Chondrocyte (in vitro differentiated cells): ENCODE measurements at regions not wholly inside any gene's neighbourhood (a gene's known extent, or its start where the extent isn't known, plus 50 kb on each side); places are given as distances from the start of the nearest gene placed in this dataset.
"Not testable (repeated sequence)": the region's sequence is repeated elsewhere in the genome, so short reads cannot be mapped to it uniquely, and the experiment has no call there.

Experiments
- DNase-seq: peaks from one replicate; pipeline ENCODE4 v3.0.0; 2021; ENCODE audit warnings: mixed read lengths, low spot score
- H3K27ac Mint-ChIP-seq: one replicate; pipeline ENCODE4 v1.8.0; 2021; ENCODE audit warnings: mild to moderate bottlenecking, moderate library complexity, mixed read lengths; ENCODE audit not compliant: unreplicated experiment
- H3K27me3 Mint-ChIP-seq: 2 replicates; pipeline ENCODE4 v1.8.0; 2021; ENCODE audit warnings: low read depth, mixed read lengths
- H3K36me3 Mint-ChIP-seq: 2 replicates; pipeline ENCODE4 v1.8.0; 2021; ENCODE audit warnings: low read depth, mixed read lengths
- H3K4me1 Mint-ChIP-seq: 2 replicates; pipeline ENCODE4 v1.8.0; 2021; ENCODE audit warnings: low read depth, mild to moderate bottlenecking, mixed read lengths
- H3K4me3 Mint-ChIP-seq: one replicate; pipeline ENCODE4 v1.8.0; 2021; ENCODE audit warnings: mild to moderate bottlenecking, moderate library complexity, mixed read lengths; ENCODE audit not compliant: unreplicated experiment
- H3K9me3 Mint-ChIP-seq: 2 replicates; pipeline ENCODE4 v1.8.0; 2021; ENCODE audit warnings: low read depth, mixed read lengths
- CTCF ChIP-seq: fragments of 200-600 bp; sonication (generic); IDR thresholded peaks from 2 replicates; pipeline ENCODE4 v1.5.0; 2021; ENCODE audit warnings: antibody characterized with exemption, mild to moderate bottlenecking, moderate library complexity

GRCh38 chr12:127149226-127149964, 1117.6 kb upstream of the TMEM132C start:
- Mint-ChIP-seq H3K27ac (no peak overlapping the region), H3K4me3 (no peak overlapping the region), H3K27me3 (peaks cover 8% of the 10 kb centered on the region), H3K9me3 (no peaks in the 10 kb centered on the region), H3K36me3 (no peaks in the 10 kb centered on the region), H3K4me1 (no peaks in the 10 kb centered on the region)
- no peak for TF ChIP-seq CTCF
- DNase-seq, result no peak

GRCh38 chr12:127150028-127150427, 1116.9 kb upstream of the TMEM132C start:
- no peaks in the 10 kb centered on the region for H3K36me3 Mint-ChIP-seq
- H3K27me3 Mint-ChIP-seq, result peaks cover 8% of the 10 kb centered on the region
- no peak for TF ChIP-seq CTCF
- no peak for DNase-seq
- no peaks in the 10 kb centered on the region for H3K4me1 Mint-ChIP-seq
- no peaks in the 10 kb centered on the region for H3K9me3 Mint-ChIP-seq
- H3K27ac Mint-ChIP-seq, result no peak overlapping the region
- H3K4me3 Mint-ChIP-seq, result no peak overlapping the region

- Mint-ChIP-seq H3K9me3 (no peaks in the 10 kb centered on the region), H3K27ac (no peak overlapping the region), H3K36me3 (no peaks in the 10 kb centered on the region), H3K4me1 (no peaks in the 10 kb centered on the region), H3K27me3 (peaks cover 8% of the 10 kb centered on the region), H3K4me3 (no peak overlapping the region)
- TF ChIP-seq CTCF, result no peak
- DNase-seq, result no peak
Observed at GRCh38 chr12:127150479-127150878, 1116.5 kb upstream of the TMEM132C start.

- Mint-ChIP-seq H3K4me3 (no peak overlapping the region), H3K27me3 (peaks cover 8% of the 10 kb centered on the region), H3K27ac (no peak overlapping the region), H3K4me1 (no peaks in the 10 kb centered on the region), H3K9me3 (no peaks in the 10 kb centered on the region), H3K36me3 (no peaks in the 10 kb centered on the region)
- TF ChIP-seq CTCF, result no peak
- no peak for DNase-seq
Observed at GRCh38 chr12:127150956-127151355, 1116.0 kb upstream of the TMEM132C start.

GRCh38 chr12:127153996-127154395, 1113.0 kb upstream of the TMEM132C start:
- no peaks in the 10 kb centered on the region for H3K4me1 Mint-ChIP-seq
- no peak overlapping the region for H3K4me3 Mint-ChIP-seq
- no peaks in the 10 kb centered on the region for H3K36me3 Mint-ChIP-seq
- no peaks in the 10 kb centered on the region for H3K9me3 Mint-ChIP-seq
- no peak overlapping the region for H3K27ac Mint-ChIP-seq
- H3K27me3 Mint-ChIP-seq, result peaks cover 7% of the 10 kb centered on the region
- no peak for DNase-seq
- TF ChIP-seq CTCF, result no peak

- H3K4me3 Mint-ChIP-seq, H3K27me3 Mint-ChIP-seq, H3K27ac Mint-ChIP-seq, H3K4me1 Mint-ChIP-seq, DNase-seq, H3K9me3 Mint-ChIP-seq, H3K36me3 Mint-ChIP-seq: not testable (repeated sequence)
Observed at GRCh38 chr12:127154830-127155229, 1112.1 kb upstream of the TMEM132C start.

GRCh38 chr12:127155935-127156619, 1110.9 kb upstream of the TMEM132C start:
- not testable (repeated sequence) for DNase-seq, H3K4me1 Mint-ChIP-seq, H3K9me3 Mint-ChIP-seq, H3K27ac Mint-ChIP-seq, H3K36me3 Mint-ChIP-seq, H3K4me3 Mint-ChIP-seq, H3K27me3 Mint-ChIP-seq
